Mammary epithelial cell (primary cell): ENCODE measurements at regions not wholly inside any gene's neighbourhood (a gene's known extent, or its start where the extent isn't known, plus 50 kb on each side); places are given as distances from the start of the nearest gene placed in this dataset.

Source experiments
- CTCF ChIP-seq, 2 donors: IDR thresholded peaks in 1 of 2; conservative IDR thresholded peaks in 1 of 2; 2 replicates each; pipeline ENCODE4 v1.5.1; 2011 to 2012; ENCODE audit warnings: inconsistent platforms in 2 of 2, low read length in 2 of 2, mild to moderate bottlenecking in 2 of 2, control low read depth in 1 of 2, low read depth in 1 of 2; ENCODE audit not compliant: insufficient read depth in 1 of 2; ENCODE audit errors: extremely low read depth in 1 of 2
- EZH2 ChIP-seq: IDR thresholded peaks from 2 replicates; pipeline ENCODE4 v1.6.1; 2012; ENCODE audit warnings: low read length, inconsistent platforms, borderline replicate concordance

GRCh38 chr4:56757821-56758411, 63.6 kb downstream of the SPINK2 start:
- TF ChIP-seq CTCF (conservative IDR thresholded peaks at IDR 0.05 in 1 of 2, IDR thresholded peaks at IDR 0.05 in 1 of 2; ENCODE audit: extremely low read depth in 1 of 2, insufficient read depth in 1 of 2, low read depth in 1 of 2, low read length in 2 of 2) = no peak
- no peak for TF ChIP-seq EZH2
